Natural killer cell (primary cell): ENCODE measurements at regions not wholly inside any gene's neighbourhood (a gene's known extent, or its start where the extent isn't known, plus 50 kb on each side); places are given as distances from the start of the nearest gene placed in this dataset.

ENCODE experiments used
- ATAC-seq, 3 donors: fragments of 150-1000 bp in 2 of 3; fragments of 200-7000 bp in 1 of 3; cut with Tn5 transposase; 1 replicate in 1 of 3; 2 replicates in 2 of 3; pipeline ENCODE4 v1.10.0; 2021; ENCODE audit warnings: mild to moderate bottlenecking in 2 of 3, moderate library complexity in 2 of 3
- DNase-seq, 2 donors: peaks; one replicate each; pipeline versions ENCODE4 v3.0.0 to v3.0.0-alpha.2; 2013 to 2021; ENCODE audit warnings: mixed read lengths in 1 of 2
- H3K27ac ChIP-seq: one replicate; pipeline ENCODE4 v1.5.1; 2013; ENCODE audit warnings: mild to moderate bottlenecking, low read length
- H3K27me3 ChIP-seq: one replicate; pipeline ENCODE4 v1.6.1; 2013; ENCODE audit warnings: low read length; ENCODE audit not compliant: control insufficient read depth, insufficient read depth
- H3K36me3 ChIP-seq: one replicate; pipeline ENCODE4 v1.6.1; 2013; ENCODE audit warnings: low read length; ENCODE audit not compliant: control insufficient read depth, insufficient read depth
- H3K4me1 ChIP-seq: one replicate; pipeline ENCODE4 v1.6.1; 2013; ENCODE audit warnings: low read length; ENCODE audit not compliant: control insufficient read depth, insufficient read depth
- H3K4me3 ChIP-seq: one replicate; pipeline ENCODE4 v1.5.1; 2013; ENCODE audit warnings: low read length
- H3K9me3 ChIP-seq: one replicate; pipeline ENCODE4 v1.6.1; 2013; ENCODE audit warnings: low read length; ENCODE audit not compliant: control insufficient read depth, insufficient read depth
- H3K27ac Mint-ChIP-seq, 2 donors: one replicate each; pipeline ENCODE4 v1.8.0; 2022; ENCODE audit warnings: mild to moderate bottlenecking in 2 of 2, mixed read lengths in 2 of 2, moderate library complexity in 1 of 2
- H3K27me3 Mint-ChIP-seq, 2 donors: one replicate each; pipeline ENCODE4 v1.8.0; 2022; ENCODE audit warnings: low read depth in 2 of 2, mixed read lengths in 2 of 2
- H3K36me3 Mint-ChIP-seq: one replicate; pipeline ENCODE4 v1.8.0; 2022; ENCODE audit warnings: mixed read lengths
- H3K4me1 Mint-ChIP-seq, 2 donors: one replicate each; pipeline ENCODE4 v1.8.0; 2022; ENCODE audit warnings: mixed read lengths in 2 of 2
- H3K4me3 Mint-ChIP-seq: one replicate; pipeline ENCODE4 v1.8.0; 2022; ENCODE audit warnings: mild to moderate bottlenecking, moderate library complexity, mixed read lengths
- H3K9me3 Mint-ChIP-seq, 2 donors: one replicate each; pipeline ENCODE4 v1.8.0; 2022; ENCODE audit warnings: mixed read lengths in 2 of 2
- CTCF ChIP-seq: fragments of 200-600 bp; IDR thresholded peaks from one replicate; pipeline ENCODE4 v1.8.0; 2022; ENCODE audit warnings: antibody characterized with exemption
- WGBS: methylation state at CpG from one replicate; pipeline ENCODE4 v1.1.7; 2013; ENCODE audit warnings: missing lambda C conversion rate; ENCODE audit not compliant: insufficient coverage; 5-methylcytosine and 5-hydroxymethylcytosine counted together
- intact Hi-C: fragments of 100-400 bp; cut with micrococcal nuclease; formaldehyde crosslinking; loops from one replicate; pipeline ENCODE4 v1.14.2; 2022

DNA sequence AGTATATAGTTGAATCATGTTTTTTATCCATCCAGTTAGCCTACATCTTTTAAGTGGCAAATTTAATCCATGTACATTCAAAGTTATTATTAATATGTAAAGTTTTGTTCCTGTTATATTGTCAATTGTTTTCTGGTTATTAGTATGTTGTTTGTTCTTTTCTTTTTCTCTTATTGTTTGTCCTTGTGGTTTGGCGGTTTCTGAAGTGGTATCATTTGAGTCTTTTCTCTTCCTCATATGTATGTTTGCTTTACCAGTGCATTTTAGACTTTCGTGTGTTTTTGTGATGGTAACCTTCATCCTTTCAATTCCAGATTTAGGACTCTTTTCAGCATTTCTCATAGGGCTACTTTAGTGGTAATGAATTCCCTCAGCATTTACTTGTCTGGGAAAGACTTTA is 130.4 kb upstream of the RFX3 start:
- Mint-ChIP-seq H3K4me3 (no peak overlapping the region), H3K27me3 (no peaks in the 10 kb centered on the region), H3K9me3 (no peaks in the 10 kb centered on the region), H3K36me3 (peaks cover 7% of the 10 kb centered on the region), H3K4me1 (no peaks in the 10 kb centered on the region), H3K27ac (no peak overlapping the region)
- no peak for DNase-seq
- intact Hi-C loops, result no loop called here
- no peak overlapping the region for H3K4me3 ChIP-seq
- H3K9me3 ChIP-seq, result no peaks in the 10 kb centered on the region
- ATAC-seq, result no peak
- H3K27me3 ChIP-seq, result no peaks in the 10 kb centered on the region
- no peak overlapping the region for H3K27ac ChIP-seq
- H3K4me1 ChIP-seq, result no peaks in the 10 kb centered on the region
- WGBS, result no CpG with 5 or more reads among the region's 2 CpGs
- TF ChIP-seq CTCF, result no peak
- no peaks in the 10 kb centered on the region for H3K36me3 ChIP-seq

GRCh38 chr9:3650994-3651622 is 125.3 kb upstream of the RFX3 start:
- Mint-ChIP-seq H3K27ac (no peak overlapping the region), H3K27me3 (no peaks in the 10 kb centered on the region), H3K4me1 (no peaks in the 10 kb centered on the region), H3K4me3 (no peak overlapping the region), H3K9me3 (no peaks in the 10 kb centered on the region), H3K36me3 (no peaks in the 10 kb centered on the region)
- Histone ChIP-seq H3K27ac (no peak overlapping the region), H3K27me3 (no peaks in the 10 kb centered on the region), H3K9me3 (no peaks in the 10 kb centered on the region), H3K4me1 (no peaks in the 10 kb centered on the region), H3K4me3 (no peak overlapping the region), H3K36me3 (no peaks in the 10 kb centered on the region)
- DNase-seq (no peak), ATAC-seq (no peak)
- TF ChIP-seq CTCF, result no peak
- WGBS, result 51% methylated on average over 3 of the region's 5 CpGs
- intact Hi-C loops, result no loop called here

- intact Hi-C loops, result loop anchor here (10.0 kb wide), 1 partner anchor 184 kb away; no protein-coding TSS in a partner anchor
- Histone ChIP-seq H3K27me3 (no peaks in the 10 kb centered on the region), H3K9me3 (no peaks in the 10 kb centered on the region), H3K4me3 (no peak overlapping the region), H3K4me1 (no peaks in the 10 kb centered on the region), H3K27ac (no peak overlapping the region), H3K36me3 (no peaks in the 10 kb centered on the region)
- DNase-seq (no peak), ATAC-seq (no peak)
- 56% methylated on average over 4 of the region's 4 CpGs for WGBS
- Mint-ChIP-seq H3K36me3 (no peaks in the 10 kb centered on the region), H3K4me1 (no peaks in the 10 kb centered on the region), H3K27ac (no peak overlapping the region), H3K27me3 (no peaks in the 10 kb centered on the region), H3K9me3 (no peaks in the 10 kb centered on the region), H3K4me3 (no peak overlapping the region)
- no peak for TF ChIP-seq CTCF
These were observed 123.0 kb upstream of the RFX3 start for GRCh38 chr9:3648722-3649246.

DNA sequence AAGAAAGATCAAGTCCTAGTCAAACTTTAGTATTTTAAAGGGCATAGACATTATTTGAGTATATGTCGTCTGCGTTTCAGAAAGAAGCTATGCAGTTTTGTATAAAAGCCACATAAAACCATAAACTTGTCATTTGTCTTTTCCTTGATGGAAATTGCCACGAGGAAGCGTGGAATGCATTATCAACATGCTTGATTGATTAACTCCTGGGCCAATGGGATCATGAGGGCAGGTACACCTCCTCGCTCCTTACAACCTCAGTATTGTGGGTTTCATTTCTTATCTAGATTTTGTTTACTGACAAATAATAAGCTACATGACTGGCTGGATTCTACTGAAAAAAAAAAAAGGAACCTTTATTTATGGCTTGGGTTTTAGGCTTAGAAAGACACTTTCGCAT is 122.5 kb upstream of the RFX3 start:
- no peak for TF ChIP-seq CTCF
- H3K27me3 Mint-ChIP-seq, result no peaks in the 10 kb centered on the region
- intact Hi-C loops, result loop anchor here (10.0 kb wide), 1 partner anchor 183 kb away; no protein-coding TSS in a partner anchor
- Histone ChIP-seq H3K27ac (no peak overlapping the region), H3K27me3 (no peaks in the 10 kb centered on the region), H3K4me1 (no peaks in the 10 kb centered on the region), H3K4me3 (no peak overlapping the region), H3K9me3 (no peaks in the 10 kb centered on the region), H3K36me3 (no peaks in the 10 kb centered on the region)
- H3K9me3 Mint-ChIP-seq, result no peaks in the 10 kb centered on the region
- H3K4me1 Mint-ChIP-seq, result no peaks in the 10 kb centered on the region
- no peak for DNase-seq
- no peaks in the 10 kb centered on the region for H3K36me3 Mint-ChIP-seq
- WGBS, result 88% methylated on average over 5 of the region's 6 CpGs
- no peak for ATAC-seq
- no peak overlapping the region for H3K27ac Mint-ChIP-seq
- no peak overlapping the region for H3K4me3 Mint-ChIP-seq
